LHCN-M2 (cell line): ENCODE measurements at regions not wholly inside any gene's neighbourhood (a gene's known extent, or its start where the extent isn't known, plus 50 kb on each side); places are given as distances from the start of the nearest gene placed in this dataset.
A peak's percentile ranks its signal among the peaks of the same experiment; 100 is the strongest.

Experiments used
- DNase-seq: peaks from one replicate; pipeline ENCODE4 v3.0.0-alpha.2; 2012; ENCODE audit warnings: low read depth

GRCh38 chr9:119834064-119834620 is 464.9 kb upstream of the BRINP1 start:
- DNase-seq: no peak

GRCh38 chr9:119831309-119831708 is 462.1 kb upstream of the BRINP1 start:
- DNase-seq: no peak

DNA sequence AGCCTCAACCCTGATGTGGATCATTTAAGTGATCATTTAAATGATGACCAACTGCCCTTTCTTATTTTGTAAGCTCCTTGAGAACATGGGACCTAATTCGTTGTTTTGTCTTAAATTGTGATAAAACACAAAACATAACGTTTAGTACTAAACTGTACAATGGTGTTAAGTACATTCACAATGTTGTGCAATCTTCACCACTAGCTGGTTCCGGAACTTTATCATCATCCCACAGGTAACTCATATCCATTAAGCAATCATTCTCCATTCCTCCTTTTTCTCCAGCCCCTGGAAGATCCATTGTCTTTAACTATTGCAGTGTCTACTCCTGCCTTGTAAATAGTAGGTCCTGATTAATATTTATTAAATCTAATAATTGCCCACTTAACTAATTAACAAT is 460.5 kb upstream of the BRINP1 start:
- no peak for DNase-seq

DNA sequence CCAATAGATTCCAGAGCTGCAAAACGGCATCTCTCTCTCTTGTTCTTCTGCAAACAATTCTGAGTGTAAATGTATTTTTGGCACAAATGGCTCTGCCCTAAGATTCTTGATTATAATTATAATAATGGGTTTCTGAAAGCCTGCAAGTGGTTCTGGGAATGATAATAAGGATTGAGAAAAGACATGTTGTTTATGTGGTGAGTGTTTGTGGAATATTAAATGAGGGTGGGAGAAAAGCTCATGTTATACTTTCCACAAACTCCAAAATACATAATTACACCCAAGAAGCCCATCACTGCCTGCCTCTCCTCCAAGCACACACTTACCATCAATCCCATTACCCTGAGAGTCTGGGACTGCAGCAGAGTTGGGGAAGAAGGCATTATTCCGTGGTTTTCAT is 460.0 kb upstream of the BRINP1 start:
- DNase-seq: no peak

GRCh38 chr9:119827526-119827925 is 458.3 kb upstream of the BRINP1 start:
- DNase-seq: no peak

GRCh38 chr9:119827126-119827525 is 457.9 kb upstream of the BRINP1 start:
- no peak for DNase-seq

DNA sequence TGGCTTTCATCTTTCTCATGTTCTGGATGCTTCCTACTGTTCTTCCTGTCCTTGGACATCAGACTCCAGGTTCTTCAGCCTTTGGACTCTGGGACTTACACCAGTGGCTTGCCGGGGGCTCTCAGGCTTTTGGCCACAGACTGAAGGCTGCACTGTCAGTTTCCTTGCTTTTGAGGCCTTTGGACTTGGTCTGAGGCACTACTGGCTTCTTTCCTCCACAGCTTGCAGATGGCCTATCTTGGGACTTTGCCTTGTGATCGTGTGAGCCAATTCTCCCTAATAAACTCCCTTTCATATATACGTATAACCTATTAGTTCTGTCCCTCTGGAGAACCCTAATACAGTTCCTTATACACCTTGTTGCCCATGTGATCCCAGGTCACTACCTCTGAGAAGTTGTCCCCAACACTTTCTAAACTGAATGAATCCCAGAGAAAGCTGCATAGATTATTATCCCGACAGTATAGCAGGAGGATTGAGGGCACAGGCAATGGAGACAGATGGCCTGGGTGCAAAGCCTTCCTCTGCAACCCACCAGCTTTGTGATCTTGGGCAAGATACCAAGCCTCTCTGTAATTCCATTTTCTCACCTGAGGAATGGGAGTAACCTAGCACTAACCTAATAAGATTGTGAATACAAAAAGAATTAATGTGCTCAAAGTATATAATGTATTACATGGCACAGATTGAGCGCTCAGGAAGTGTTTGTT is 449.6 kb upstream of the BRINP1 start:
- DNase-seq: no peak

GRCh38 chr9:119810645-119811429 is 441.6 kb upstream of the BRINP1 start:
- DNase-seq: peak; percentile 0

- no peak for DNase-seq
These were observed 434.4 kb upstream of the BRINP1 start for GRCh38 chr9:119803679-119804078.

GRCh38 chr9:119802621-119803020 is 433.4 kb upstream of the BRINP1 start:
- DNase-seq: no peak

DNA sequence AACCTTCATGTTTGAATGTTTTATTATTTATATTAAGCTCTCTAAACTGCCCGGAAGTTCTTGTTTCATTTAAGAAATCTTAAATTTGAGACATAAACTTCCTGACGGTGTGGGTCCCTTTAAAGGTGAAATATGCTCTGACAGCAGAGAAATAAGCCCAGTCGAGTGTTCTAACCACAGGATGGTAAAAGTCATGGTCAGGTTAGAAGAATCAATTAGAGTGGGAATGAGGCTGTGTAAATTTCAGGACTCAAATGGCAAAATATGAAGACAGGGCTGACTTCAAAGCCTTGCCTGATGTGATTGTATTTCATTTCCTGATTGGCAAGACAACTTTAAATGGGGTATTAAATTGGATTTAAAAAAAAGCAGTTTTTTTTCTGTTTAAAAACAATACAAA is 432.9 kb upstream of the BRINP1 start:
- no peak for DNase-seq

- no peak for DNase-seq
These were observed 432.1 kb upstream of the BRINP1 start for GRCh38 chr9:119801311-119801710.

DNA sequence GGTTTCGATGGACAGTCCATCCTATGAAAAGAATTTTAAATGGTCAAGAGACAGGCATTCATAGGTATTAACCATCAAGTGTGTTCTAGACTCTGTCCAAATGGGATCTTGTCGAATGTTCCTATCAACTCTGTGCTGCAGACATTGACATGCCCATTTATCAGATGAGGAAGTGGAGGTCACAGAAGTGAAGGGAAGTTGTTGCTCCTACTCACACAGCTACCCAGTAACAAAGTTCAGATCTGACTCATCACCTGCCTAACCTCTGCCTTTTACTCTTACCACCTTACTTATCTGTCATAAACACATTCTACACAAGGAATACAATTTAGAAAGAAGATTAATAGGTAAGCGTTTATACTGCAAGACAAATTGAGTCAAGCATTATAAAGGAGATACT is 426.2 kb upstream of the BRINP1 start:
- DNase-seq: no peak

GRCh38 chr9:119794836-119795235 is 425.6 kb upstream of the BRINP1 start:
- DNase-seq: no peak

GRCh38 chr9:119793218-119793617 is 424.0 kb upstream of the BRINP1 start:
- no peak for DNase-seq

- DNase-seq: no peak
These were observed 423.0 kb upstream of the BRINP1 start for GRCh38 chr9:119792242-119792641.

DNA sequence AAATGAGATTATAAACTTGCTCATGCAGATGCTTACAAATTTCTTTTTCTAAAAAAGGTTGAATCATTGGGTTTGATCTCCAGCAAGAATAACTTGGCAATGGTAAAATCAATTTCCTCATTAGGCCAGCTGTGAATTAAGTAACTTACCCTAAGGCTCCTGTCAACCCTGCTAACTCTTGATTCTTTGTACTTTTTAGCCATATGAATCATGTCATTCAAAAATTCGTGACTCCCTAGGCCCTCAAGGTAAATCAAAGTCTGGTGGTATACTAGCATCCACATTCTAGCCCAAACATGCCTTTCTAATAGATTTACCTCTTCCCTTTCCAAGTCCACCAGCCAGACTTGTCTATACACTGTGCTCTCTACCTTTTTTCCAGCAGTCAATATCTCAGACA is 420.8 kb upstream of the BRINP1 start:
- DNase-seq: no peak

DNA sequence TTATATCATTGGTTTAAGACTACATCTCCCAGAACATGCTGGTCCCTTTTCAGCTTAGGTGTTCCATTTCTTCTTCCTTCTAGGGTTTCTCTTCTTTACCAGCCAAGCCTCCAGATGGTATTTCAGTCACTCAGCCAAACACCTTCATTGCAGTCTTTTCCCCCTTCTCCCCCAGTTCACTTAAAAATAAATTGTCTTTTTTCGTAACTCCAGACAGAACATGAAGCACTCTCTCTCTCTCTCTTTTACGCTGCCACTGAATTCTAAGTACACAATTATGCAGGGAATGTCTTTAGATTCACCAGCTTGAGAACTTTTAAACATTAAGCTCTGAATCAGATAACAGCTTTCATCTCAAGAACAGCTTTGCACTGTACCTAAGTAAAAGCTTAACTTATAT is 419.7 kb upstream of the BRINP1 start:
- no peak for DNase-seq

DNA sequence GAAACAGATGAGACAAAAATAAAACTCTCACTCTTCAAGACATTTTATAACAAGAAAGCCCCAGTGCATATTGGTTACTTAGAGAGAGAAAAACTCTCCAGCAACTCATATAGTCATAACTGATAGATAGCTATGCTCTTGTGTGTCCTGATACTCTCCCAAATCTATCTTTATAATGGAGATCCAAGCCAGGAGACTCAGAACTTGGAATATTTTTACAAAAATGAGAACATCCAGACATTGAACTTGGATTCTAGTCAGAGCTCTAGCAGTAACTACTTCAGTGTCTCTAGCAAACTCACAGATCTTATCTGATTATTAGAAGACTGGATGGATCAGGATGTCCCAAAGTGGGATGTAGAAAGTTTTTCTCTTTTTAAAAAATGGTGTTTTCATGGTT is 412.7 kb upstream of the BRINP1 start:
- DNase-seq: no peak

GRCh38 chr9:119775410-119775809 is 406.2 kb upstream of the BRINP1 start:
- DNase-seq: no peak

GRCh38 chr9:119773823-119774222 is 404.6 kb upstream of the BRINP1 start:
- DNase-seq: no peak

- DNase-seq: no peak
These were observed 402.1 kb upstream of the BRINP1 start for GRCh38 chr9:119771341-119771740.

- no peak for DNase-seq
These were observed 399.0 kb upstream of the BRINP1 start for GRCh38 chr9:119768266-119768665.
